Stimulated activated naive CD4-positive, alpha-beta T cell (primary cell): ENCODE measurements at regions not wholly inside any gene's neighbourhood (a gene's known extent, or its start where the extent isn't known, plus 50 kb on each side); places are given as distances from the start of the nearest gene placed in this dataset.
"Not testable (repeated sequence)": the region's sequence is repeated elsewhere in the genome, so short reads cannot be mapped to it uniquely, and the experiment has no call there.

ENCODE experiments used
- DNase-seq, 6 experiments: peaks; one replicate each; lab custom pipeline; 2025; lab: John Stamatoyannopoulos, UW

DNA sequence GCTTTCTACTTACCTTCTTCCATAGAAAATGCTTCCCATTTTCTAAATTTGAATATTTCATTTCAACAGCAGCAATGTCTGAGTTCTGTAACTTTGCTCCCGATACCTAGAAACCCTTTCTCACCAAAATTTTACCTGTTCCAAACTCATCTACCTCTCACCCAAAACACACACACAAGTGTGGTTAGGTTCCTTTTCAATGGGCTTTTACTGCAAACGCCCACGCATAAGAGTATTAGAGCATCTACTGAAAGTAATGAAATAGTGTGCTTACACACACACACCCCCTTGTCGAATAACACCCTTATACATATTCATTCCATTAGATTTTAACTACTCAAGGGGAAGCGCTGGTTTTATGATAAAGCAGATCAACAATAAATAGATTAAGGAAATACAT lies 610.3 kb upstream of the AADAT start:
- no peak for DNase-seq

DNA sequence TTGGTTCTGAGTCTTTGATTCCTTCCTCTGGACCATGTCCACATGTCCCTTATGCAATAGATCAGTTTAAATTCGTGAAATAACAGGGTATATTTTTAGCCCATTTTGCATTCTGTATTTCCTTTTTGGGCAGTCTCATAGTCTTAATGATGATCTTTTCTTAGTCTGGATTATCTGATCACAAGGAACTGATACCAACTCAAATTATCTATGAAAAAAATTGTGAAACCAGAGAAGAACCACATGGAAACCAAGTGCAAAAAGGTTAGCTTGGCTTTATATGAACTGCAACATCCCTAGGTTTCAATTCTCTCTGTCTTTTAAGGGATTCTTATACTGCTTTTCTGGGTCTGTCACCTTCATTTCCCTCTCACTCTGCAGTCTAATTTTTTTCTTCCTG lies 608.6 kb upstream of the AADAT start:
- DNase-seq, result no peak

GRCh38 chr4:170697845-170698244 lies 608.1 kb upstream of the AADAT start:
- DNase-seq, result no peak

DNA sequence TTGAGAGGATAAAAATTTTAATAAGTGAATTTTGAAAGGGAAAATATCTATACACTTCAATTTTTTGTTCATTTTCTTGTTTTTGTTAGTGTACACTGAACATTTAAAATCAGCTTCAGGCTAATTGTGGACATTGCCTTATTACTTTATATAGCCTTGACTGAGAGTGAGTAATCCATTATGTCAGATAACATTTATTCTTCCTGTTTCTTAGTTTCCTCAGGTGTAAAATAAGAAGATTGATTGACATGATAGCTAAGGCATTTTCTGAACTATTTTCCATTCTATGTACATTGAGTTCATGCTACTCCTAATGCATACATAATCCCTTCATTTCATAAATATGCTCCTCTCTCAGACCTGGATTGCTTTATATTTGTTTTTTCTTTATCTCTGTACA lies 607.3 kb upstream of the AADAT start:
- DNase-seq, result no peak

DNA sequence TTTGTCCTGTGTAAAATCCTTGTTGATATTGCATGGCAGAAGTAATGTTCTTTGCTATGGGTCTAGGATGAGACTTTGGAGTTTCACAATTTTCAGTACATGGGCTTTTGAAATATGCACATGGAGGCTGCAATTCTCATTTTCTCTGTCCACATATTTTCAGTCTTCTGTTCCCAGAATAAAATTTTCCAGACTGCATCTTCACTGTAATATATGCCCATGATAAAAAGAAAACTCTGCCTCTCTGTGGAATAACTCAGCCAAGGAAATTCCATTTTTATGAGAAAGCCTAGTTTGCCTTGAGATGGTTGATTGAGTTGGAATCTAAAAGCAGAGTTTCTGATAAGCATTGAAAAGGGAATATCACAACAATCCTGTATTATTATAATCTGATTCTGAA lies 601.4 kb upstream of the AADAT start:
- no peak for DNase-seq

DNA sequence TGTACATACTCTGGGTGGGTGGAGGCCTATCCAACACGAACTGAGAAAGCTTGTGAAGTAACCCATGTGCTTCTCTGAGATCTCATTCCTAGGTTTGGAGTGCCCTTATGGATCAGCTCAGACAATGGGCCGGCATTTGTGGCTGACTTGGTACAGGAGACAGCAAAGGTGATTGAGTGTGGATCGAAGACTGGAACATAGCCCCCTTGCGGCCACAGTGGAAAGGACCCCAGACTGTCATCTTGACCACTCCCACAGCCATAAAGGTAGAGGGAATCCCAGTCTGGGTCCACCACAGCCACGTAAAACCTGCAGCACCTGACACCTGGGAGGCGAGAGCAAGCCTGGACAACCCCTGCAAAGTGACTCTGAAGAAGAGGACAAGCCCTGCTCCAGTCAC lies 598.0 kb upstream of the AADAT start:
- DNase-seq, result no peak

DNA sequence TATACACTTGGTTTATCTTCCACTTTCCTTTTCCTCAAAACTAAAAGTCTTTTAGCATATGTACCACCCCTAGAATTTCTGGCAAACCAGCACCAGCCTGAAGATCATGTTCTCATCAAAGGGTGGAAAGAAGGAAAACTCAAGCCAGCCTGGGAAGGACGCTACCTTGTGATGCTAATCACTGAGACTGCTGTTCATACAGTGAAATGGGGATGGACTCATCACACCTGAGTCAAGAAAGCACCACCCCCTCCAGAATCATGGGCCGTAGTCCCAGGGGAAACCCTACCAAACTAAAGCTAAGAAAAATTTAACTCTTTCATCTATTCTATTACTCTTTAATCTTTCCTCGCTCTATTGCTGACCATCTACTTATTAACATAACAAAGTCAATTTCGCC lies 595.9 kb upstream of the AADAT start:
- not testable (repeated sequence) for DNase-seq

- DNase-seq, result no peak
Measured at GRCh38 chr4:170682558-170683294, 593.0 kb upstream of the AADAT start.

GRCh38 chr4:170682087-170682486 lies 592.3 kb upstream of the AADAT start:
- not testable (repeated sequence) for DNase-seq

DNA sequence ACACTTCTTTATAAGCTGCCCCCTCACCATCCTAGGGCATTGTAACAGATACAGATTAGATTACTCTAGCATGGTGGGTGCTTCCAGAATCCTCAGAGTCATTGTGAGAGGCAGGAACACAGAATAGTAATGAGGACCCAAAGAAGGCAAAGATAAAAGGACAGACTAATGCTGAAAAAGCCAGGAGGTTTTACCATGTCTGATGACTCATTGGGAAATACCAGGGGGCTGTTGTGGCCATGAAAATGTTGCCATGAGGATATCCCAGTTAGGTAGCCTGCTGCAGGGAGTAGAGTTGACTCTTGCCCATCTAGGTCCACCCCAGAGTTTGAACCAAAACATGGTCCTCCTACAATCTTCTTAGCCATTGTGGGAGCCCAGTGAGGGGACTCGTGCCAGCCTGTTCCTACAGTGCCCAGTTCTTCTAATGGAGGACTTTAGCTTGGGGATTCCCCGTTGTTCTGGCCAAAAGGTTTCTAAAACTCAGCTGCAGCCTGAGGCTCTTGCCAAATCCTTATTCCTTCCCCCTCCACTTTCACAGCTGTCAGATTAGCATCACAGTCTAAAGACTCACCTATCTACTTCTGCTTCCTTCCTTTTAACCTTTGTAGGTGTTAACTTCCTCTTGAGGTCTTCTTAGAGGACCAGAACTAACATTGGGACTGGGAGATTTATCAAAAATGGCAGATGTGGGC lies 586.0 kb upstream of the AADAT start:
- no peak for DNase-seq

- no peak for DNase-seq
Measured at GRCh38 chr4:170674176-170674575, 584.4 kb upstream of the AADAT start.

DNA sequence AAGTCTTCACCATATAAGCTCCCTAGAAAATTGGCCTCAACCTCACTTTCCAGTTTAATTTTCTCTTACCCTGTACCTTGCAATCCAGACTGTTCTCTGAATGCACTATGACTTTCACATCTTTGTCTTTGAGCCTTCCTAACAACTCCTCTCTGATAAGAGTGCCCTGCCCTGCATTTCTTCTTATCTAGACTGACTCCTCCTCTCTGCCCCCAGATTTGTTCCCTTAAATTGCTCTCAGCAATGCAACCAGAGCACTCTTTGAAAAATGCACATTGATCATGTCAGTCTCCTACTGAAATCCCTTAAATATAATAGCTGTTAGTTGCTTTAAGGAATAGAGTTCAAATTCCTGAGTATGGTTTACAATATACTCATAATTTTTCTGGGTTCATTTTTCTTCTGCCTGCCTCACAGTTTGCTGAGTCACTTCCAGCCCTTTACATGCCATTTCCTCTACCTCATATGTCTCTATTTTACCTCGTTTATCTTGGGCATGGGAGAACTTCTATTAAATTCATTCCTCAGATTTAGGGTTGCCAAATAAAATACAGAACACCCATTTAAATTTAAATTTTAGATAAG lies 582.7 kb upstream of the AADAT start:
- DNase-seq, result no peak

DNA sequence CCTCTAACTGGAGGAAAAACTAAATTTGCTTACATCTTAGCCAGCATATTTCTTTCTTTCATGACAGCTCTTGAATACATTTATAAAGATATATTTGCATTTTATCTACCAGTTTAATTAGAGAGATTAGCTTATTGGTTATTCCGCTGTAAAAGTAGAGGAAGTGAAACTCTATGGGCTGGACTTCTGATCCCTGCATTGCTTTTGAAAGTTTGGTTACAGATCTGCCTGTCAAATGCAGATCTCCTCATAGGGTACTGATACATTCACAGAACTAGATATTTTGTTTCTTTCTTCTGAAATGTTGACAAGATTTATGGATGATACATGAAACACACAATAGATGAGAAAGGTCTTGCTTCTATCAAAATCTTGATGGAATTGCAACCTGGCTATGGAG lies 581.4 kb upstream of the AADAT start:
- no peak for DNase-seq

- DNase-seq, result no peak
Measured at GRCh38 chr4:170667814-170668213, 578.1 kb upstream of the AADAT start.

DNA sequence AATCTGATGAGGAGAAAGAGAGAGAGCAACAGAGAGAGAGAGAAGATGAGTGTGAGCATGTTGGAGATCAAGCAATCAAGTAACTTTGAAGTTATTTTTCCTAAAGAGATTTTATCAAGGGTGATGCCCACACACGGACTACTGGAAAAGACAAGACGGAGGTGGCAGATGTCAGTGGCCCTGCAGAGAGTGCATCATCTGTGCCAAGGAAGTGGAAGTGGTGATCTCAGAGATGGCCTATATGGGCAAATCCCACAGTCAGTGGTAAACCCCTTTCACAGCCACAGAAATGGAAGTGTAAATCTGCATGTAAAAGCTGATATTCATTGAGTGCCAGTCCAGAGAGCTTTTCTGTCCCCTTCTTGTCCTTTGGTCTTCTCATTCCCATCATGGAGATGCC lies 577.2 kb upstream of the AADAT start:
- no peak for DNase-seq

DNA sequence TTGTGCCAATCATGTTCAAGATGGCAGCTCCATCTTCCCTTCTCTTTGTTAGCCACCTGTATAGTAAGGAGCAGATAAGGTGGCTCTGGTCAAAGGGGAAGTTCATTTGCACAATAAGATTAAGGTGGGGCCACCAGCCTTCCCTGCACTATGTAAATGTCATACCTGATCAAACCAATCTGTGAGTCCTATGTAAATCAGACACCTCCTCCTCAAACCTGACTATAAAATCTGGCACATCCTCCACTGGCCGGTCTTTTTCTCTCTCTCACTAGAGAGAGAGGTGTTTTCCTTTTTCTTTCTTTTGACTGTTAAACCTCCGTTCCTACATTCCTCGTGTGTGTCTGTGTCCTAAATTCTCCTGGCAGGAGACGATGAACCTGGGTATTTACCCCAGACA lies 572.5 kb upstream of the AADAT start:
- DNase-seq, result no peak

- DNase-seq, result no peak
Measured at GRCh38 chr4:170657761-170658160, 568.0 kb upstream of the AADAT start.

GRCh38 chr4:170656506-170656905 lies 566.8 kb upstream of the AADAT start:
- no peak for DNase-seq

- no peak for DNase-seq
Measured at GRCh38 chr4:170652571-170652970, 562.8 kb upstream of the AADAT start.

DNA sequence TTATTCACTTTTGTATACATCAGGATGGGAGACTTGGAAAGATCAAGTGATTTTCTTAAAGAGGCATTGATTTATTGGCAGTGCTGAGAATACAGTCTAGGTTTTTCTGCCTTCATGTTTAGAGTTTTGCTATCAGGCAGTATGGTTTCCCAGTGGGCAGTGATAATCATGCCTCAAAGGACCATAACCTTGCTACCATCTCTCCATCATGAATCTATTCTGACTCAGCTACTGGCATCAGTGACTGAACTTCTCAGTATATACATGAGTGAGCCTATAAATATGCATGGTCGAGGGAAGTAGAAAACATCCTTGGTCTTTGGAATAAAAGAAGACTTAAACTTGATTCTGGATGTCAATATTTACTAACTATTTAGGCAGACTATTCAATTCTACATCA lies 562.0 kb upstream of the AADAT start:
- no peak for DNase-seq

GRCh38 chr4:170627418-170627817 lies 537.7 kb upstream of the AADAT start:
- no peak for DNase-seq

DNA sequence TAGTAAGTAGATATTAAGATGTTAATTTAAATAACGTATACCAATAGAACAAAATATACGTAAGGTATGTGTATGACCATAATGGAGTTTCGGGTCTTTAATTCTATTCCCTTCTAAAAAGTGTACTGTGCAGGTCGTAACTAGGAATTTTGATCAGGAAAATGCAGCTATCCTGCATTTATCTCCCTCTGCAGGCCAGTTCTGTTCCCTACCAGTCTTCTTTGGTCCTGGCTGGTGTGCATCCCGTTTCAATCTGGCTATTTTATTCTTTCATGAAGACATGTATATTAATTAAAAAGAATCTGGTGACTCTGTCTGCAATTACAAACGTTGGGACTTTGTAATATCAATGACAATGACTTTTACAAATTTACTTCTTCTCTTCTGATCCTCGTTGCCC lies 534.1 kb upstream of the AADAT start:
- DNase-seq, result no peak

GRCh38 chr4:170610434-170610833 lies 520.7 kb upstream of the AADAT start:
- DNase-seq, result no peak

- no peak for DNase-seq
Measured at GRCh38 chr4:170599894-170600293, 510.1 kb upstream of the AADAT start.
